Natural killer cell (primary cell): ENCODE measurements at regions not wholly inside any gene's neighbourhood (a gene's known extent, or its start where the extent isn't known, plus 50 kb on each side); places are given as distances from the start of the nearest gene placed in this dataset.

Experiments
- ATAC-seq, 3 donors: fragments of 150-1000 bp in 2 of 3; fragments of 200-7000 bp in 1 of 3; cut with Tn5 transposase; 1 replicate in 1 of 3; 2 replicates in 2 of 3; pipeline ENCODE4 v1.10.0; 2021; ENCODE audit warnings: mild to moderate bottlenecking in 2 of 3, moderate library complexity in 2 of 3
- DNase-seq, 2 donors: peaks; one replicate each; pipeline versions ENCODE4 v3.0.0 to v3.0.0-alpha.2; 2013 to 2021; ENCODE audit warnings: mixed read lengths in 1 of 2
- H3K27ac ChIP-seq: one replicate; pipeline ENCODE4 v1.5.1; 2013; ENCODE audit warnings: mild to moderate bottlenecking, low read length
- H3K27me3 ChIP-seq: one replicate; pipeline ENCODE4 v1.6.1; 2013; ENCODE audit warnings: low read length; ENCODE audit not compliant: control insufficient read depth, insufficient read depth
- H3K36me3 ChIP-seq: one replicate; pipeline ENCODE4 v1.6.1; 2013; ENCODE audit warnings: low read length; ENCODE audit not compliant: control insufficient read depth, insufficient read depth
- H3K4me1 ChIP-seq: one replicate; pipeline ENCODE4 v1.6.1; 2013; ENCODE audit warnings: low read length; ENCODE audit not compliant: control insufficient read depth, insufficient read depth
- H3K4me3 ChIP-seq: one replicate; pipeline ENCODE4 v1.5.1; 2013; ENCODE audit warnings: low read length
- H3K9me3 ChIP-seq: one replicate; pipeline ENCODE4 v1.6.1; 2013; ENCODE audit warnings: low read length; ENCODE audit not compliant: control insufficient read depth, insufficient read depth
- H3K27ac Mint-ChIP-seq, 2 donors: one replicate each; pipeline ENCODE4 v1.8.0; 2022; ENCODE audit warnings: mild to moderate bottlenecking in 2 of 2, mixed read lengths in 2 of 2, moderate library complexity in 1 of 2
- H3K27me3 Mint-ChIP-seq, 2 donors: one replicate each; pipeline ENCODE4 v1.8.0; 2022; ENCODE audit warnings: low read depth in 2 of 2, mixed read lengths in 2 of 2
- H3K36me3 Mint-ChIP-seq: one replicate; pipeline ENCODE4 v1.8.0; 2022; ENCODE audit warnings: mixed read lengths
- H3K4me1 Mint-ChIP-seq, 2 donors: one replicate each; pipeline ENCODE4 v1.8.0; 2022; ENCODE audit warnings: mixed read lengths in 2 of 2
- H3K4me3 Mint-ChIP-seq: one replicate; pipeline ENCODE4 v1.8.0; 2022; ENCODE audit warnings: mild to moderate bottlenecking, moderate library complexity, mixed read lengths
- H3K9me3 Mint-ChIP-seq, 2 donors: one replicate each; pipeline ENCODE4 v1.8.0; 2022; ENCODE audit warnings: mixed read lengths in 2 of 2
- CTCF ChIP-seq: fragments of 200-600 bp; IDR thresholded peaks from one replicate; pipeline ENCODE4 v1.8.0; 2022; ENCODE audit warnings: antibody characterized with exemption
- WGBS: methylation state at CpG from one replicate; pipeline ENCODE4 v1.1.7; 2013; ENCODE audit warnings: missing lambda C conversion rate; ENCODE audit not compliant: insufficient coverage; 5-methylcytosine and 5-hydroxymethylcytosine counted together
- intact Hi-C: fragments of 100-400 bp; cut with micrococcal nuclease; formaldehyde crosslinking; loops from one replicate; pipeline ENCODE4 v1.14.2; 2022

- H3K27ac Mint-ChIP-seq, result no peak overlapping the region
- no peaks in the 10 kb centered on the region for H3K27me3 Mint-ChIP-seq
- H3K36me3 ChIP-seq, result no peaks in the 10 kb centered on the region
- H3K36me3 Mint-ChIP-seq, result no peaks in the 10 kb centered on the region
- no peak overlapping the region for H3K27ac ChIP-seq
- DNase-seq (no peak), ATAC-seq (no peak)
- no peak overlapping the region for H3K4me3 Mint-ChIP-seq
- no peaks in the 10 kb centered on the region for H3K4me1 ChIP-seq
- intact Hi-C loops, result no loop called here
- no peaks in the 10 kb centered on the region for H3K4me1 Mint-ChIP-seq
- 44% methylated on average over 2 of the region's 3 CpGs for WGBS
- no peaks in the 10 kb centered on the region for H3K9me3 ChIP-seq
- H3K27me3 ChIP-seq, result no peaks in the 10 kb centered on the region
- TF ChIP-seq CTCF, result no peak
- H3K4me3 ChIP-seq, result no peak overlapping the region
- H3K9me3 Mint-ChIP-seq, result peaks cover 4 to 6% of the 10 kb centered on the region in 2 donors
Measured at GRCh38 chr3:77887611-77888010, 847.7 kb downstream of the ROBO2 start.

GRCh38 chr3:77889616-77890015 lies 849.7 kb downstream of the ROBO2 start:
- Histone ChIP-seq H3K36me3 (no peaks in the 10 kb centered on the region), H3K27me3 (no peaks in the 10 kb centered on the region), H3K9me3 (no peaks in the 10 kb centered on the region), H3K4me3 (no peak overlapping the region), H3K4me1 (no peaks in the 10 kb centered on the region), H3K27ac (no peak overlapping the region)
- peaks cover 10 to 14% of the 10 kb centered on the region in 2 donors for H3K9me3 Mint-ChIP-seq
- H3K27ac Mint-ChIP-seq, result no peak overlapping the region
- H3K27me3 Mint-ChIP-seq, result no peaks in the 10 kb centered on the region
- WGBS, result 75% methylated on average over 3 of the region's 3 CpGs
- H3K4me1 Mint-ChIP-seq, result no peaks in the 10 kb centered on the region
- no peaks in the 10 kb centered on the region for H3K36me3 Mint-ChIP-seq
- no peak overlapping the region for H3K4me3 Mint-ChIP-seq
- no peak for TF ChIP-seq CTCF
- intact Hi-C loops, result no loop called here
- ATAC-seq (no peak), DNase-seq (no peak)

- Histone ChIP-seq H3K9me3 (peaks cover 7% of the 10 kb centered on the region), H3K27me3 (no peaks in the 10 kb centered on the region), H3K4me1 (no peaks in the 10 kb centered on the region), H3K27ac (no peak overlapping the region), H3K4me3 (no peak overlapping the region), H3K36me3 (no peaks in the 10 kb centered on the region)
- DNase-seq (no peak), ATAC-seq (no peak)
- H3K27ac Mint-ChIP-seq, result no peak overlapping the region
- H3K4me3 Mint-ChIP-seq, result no peak overlapping the region
- no peaks in the 10 kb centered on the region for H3K36me3 Mint-ChIP-seq
- WGBS, result no CpG with 5 or more reads among the region's 1 CpG
- intact Hi-C loops, result no loop called here
- no peaks in the 10 kb centered on the region for H3K27me3 Mint-ChIP-seq
- TF ChIP-seq CTCF, result no peak
- H3K4me1 Mint-ChIP-seq, result no peaks in the 10 kb centered on the region
- H3K9me3 Mint-ChIP-seq, result peaks cover 22 to 33% of the 10 kb centered on the region in 2 donors
Measured at GRCh38 chr3:77898621-77899020, 858.7 kb downstream of the ROBO2 start.

GRCh38 chr3:77902675-77903074 lies 862.8 kb downstream of the ROBO2 start:
- Histone ChIP-seq H3K36me3 (no peaks in the 10 kb centered on the region), H3K27ac (no peak overlapping the region), H3K4me1 (no peaks in the 10 kb centered on the region), H3K9me3 (no peaks in the 10 kb centered on the region), H3K27me3 (no peaks in the 10 kb centered on the region), H3K4me3 (no peak overlapping the region)
- intact Hi-C loops, result no loop called here
- Mint-ChIP-seq H3K9me3 (peaks cover 17 to 27% of the 10 kb centered on the region in 2 donors), H3K4me3 (no peak overlapping the region), H3K27ac (no peak overlapping the region), H3K36me3 (no peaks in the 10 kb centered on the region), H3K27me3 (no peaks in the 10 kb centered on the region), H3K4me1 (no peaks in the 10 kb centered on the region)
- ATAC-seq (no peak), DNase-seq (no peak)
- WGBS, result 78% methylated on average over 1 of the region's 1 CpG
- TF ChIP-seq CTCF, result no peak
